OCI-LY1 (cell line): ENCODE measurements at regions not wholly inside any gene's neighbourhood (a gene's known extent, or its start where the extent isn't known, plus 50 kb on each side); places are given as distances from the start of the nearest gene placed in this dataset.

Experiments used
- EZH2 ChIP-seq: fragments of 200-600 bp; sonication (generic), shearing (Covaris generic); IDR thresholded peaks from 2 replicates; pipeline ENCODE4 v1.8.0; 2017; ENCODE audit warnings: borderline replicate concordance, mixed run types, mild to moderate bottlenecking, antibody characterized with exemption, low read length, moderate library complexity, mixed read lengths
- TF ChIP-seq, protein P1 (sequence below): fragments of 200-600 bp; sonication (generic), shearing (Covaris generic); IDR thresholded peaks from 2 replicates; pipeline ENCODE4 v1.5.1; 2017; ENCODE audit warnings: mild to moderate bottlenecking, antibody characterized with exemption, low read length, moderate library complexity, mixed read lengths

DNA sequence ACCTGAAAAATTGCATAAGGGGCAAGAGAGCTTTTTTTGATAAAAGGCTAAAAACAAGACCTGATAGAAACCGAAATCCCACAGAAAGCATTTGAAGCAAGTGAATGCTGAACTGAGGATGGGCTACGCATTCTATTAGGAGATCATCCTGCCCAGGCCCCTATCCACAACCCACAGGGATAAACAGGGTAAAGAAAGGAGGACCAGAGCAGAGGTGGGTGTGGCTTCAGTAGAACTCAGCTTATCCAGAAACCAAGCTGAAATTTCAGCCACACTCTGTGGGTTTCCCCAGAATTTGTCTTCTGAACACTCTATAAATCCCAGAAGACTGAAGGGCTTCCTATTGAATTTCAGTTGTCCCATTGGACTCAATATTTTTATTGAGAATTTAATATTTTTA, 195.1 kb downstream of the ETS1 start:
- no peak for TF ChIP-seq EZH2
- TF ChIP-seq, protein P1, sequence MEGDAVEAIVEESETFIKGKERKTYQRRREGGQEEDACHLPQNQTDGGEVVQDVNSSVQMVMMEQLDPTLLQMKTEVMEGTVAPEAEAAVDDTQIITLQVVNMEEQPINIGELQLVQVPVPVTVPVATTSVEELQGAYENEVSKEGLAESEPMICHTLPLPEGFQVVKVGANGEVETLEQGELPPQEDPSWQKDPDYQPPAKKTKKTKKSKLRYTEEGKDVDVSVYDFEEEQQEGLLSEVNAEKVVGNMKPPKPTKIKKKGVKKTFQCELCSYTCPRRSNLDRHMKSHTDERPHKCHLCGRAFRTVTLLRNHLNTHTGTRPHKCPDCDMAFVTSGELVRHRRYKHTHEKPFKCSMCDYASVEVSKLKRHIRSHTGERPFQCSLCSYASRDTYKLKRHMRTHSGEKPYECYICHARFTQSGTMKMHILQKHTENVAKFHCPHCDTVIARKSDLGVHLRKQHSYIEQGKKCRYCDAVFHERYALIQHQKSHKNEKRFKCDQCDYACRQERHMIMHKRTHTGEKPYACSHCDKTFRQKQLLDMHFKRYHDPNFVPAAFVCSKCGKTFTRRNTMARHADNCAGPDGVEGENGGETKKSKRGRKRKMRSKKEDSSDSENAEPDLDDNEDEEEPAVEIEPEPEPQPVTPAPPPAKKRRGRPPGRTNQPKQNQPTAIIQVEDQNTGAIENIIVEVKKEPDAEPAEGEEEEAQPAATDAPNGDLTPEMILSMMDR = no peak
